SH-SY5Y (cell line): ENCODE measurements at regions not wholly inside any gene's neighbourhood (a gene's known extent, or its start where the extent isn't known, plus 50 kb on each side); places are given as distances from the start of the nearest gene placed in this dataset.

Experiments used
- GATA2 ChIP-seq: IDR thresholded peaks from 2 replicates; pipeline ENCODE4 v1.6.1; 2011; ENCODE audit warnings: mild to moderate bottlenecking, low read depth, low read length
- GATA3 ChIP-seq: IDR thresholded peaks from 2 replicates; pipeline ENCODE4 v1.6.1; 2011; ENCODE audit warnings: low read depth, mild to moderate bottlenecking, low read length, moderate library complexity

GRCh38 chr2:192394605-192395004, 199.9 kb upstream of the TMEFF2 start:
- no peak for TF ChIP-seq GATA2
- no peak for TF ChIP-seq GATA3
